GM23338 (cell line): ENCODE measurements at regions not wholly inside any gene's neighbourhood (a gene's known extent, or its start where the extent isn't known, plus 50 kb on each side); places are given as distances from the start of the nearest gene placed in this dataset.

ENCODE experiments used
- ATAC-seq: fragments of 200-7000 bp; cut with Tn5 transposase; 3 replicates; pipeline ENCODE4 v1.9.1; 2020
- DNase-seq: peaks from one replicate; pipeline ENCODE4 v3.0.0-alpha.2; 2015; ENCODE audit warnings: low spot score
- H2AFZ ChIP-seq: fragments of 200-600 bp; sonication (generic); 2 replicates; pipeline ENCODE4 v1.8.0; 2016; ENCODE audit warnings: antibody characterized with exemption, mild to moderate bottlenecking, moderate library complexity
- H3F3A ChIP-seq: fragments of 200-600 bp; sonication (generic); replicated peaks from 2 replicates; pipeline ENCODE4 v1.8.0; 2017; ENCODE audit warnings: antibody characterized with exemption, mixed run types, low read depth
- H3K27ac ChIP-seq: fragments of 200-600 bp; sonication (generic); 2 replicates; pipeline ENCODE4 v1.6.1; 2016; ENCODE audit warnings: low read depth
- H3K27me3 ChIP-seq: fragments of 200-600 bp; sonication (generic); 2 replicates; pipeline ENCODE4 v1.8.0; 2016; ENCODE audit warnings: mild to moderate bottlenecking, mixed run types, moderate library complexity; ENCODE audit not compliant: insufficient read depth
- H3K36me3 ChIP-seq: fragments of 200-600 bp; sonication (generic); 2 replicates; pipeline ENCODE4 v1.8.0; 2016; ENCODE audit warnings: mild to moderate bottlenecking; ENCODE audit not compliant: insufficient read depth
- H3K4me1 ChIP-seq: fragments of 200-600 bp; sonication (generic); 2 replicates; pipeline ENCODE4 v1.8.0; 2016; ENCODE audit warnings: mild to moderate bottlenecking, moderate library complexity; ENCODE audit not compliant: insufficient read depth
- H3K4me2 ChIP-seq: fragments of 200-600 bp; sonication (generic); 2 replicates; pipeline ENCODE4 v1.7.1; 2017; ENCODE audit warnings: mixed run types
- H3K4me3 ChIP-seq: fragments of 200-600 bp; sonication (generic); 2 replicates; pipeline ENCODE4 v1.6.1; 2016; ENCODE audit warnings: mixed run types
- H3K79me2 ChIP-seq: fragments of 200-600 bp; sonication (generic); replicated peaks from 2 replicates; pipeline ENCODE4 v1.8.0; 2017; ENCODE audit warnings: mild to moderate bottlenecking; ENCODE audit not compliant: insufficient read depth
- H3K9me2 ChIP-seq: fragments of 200-600 bp; sonication (generic); 2 replicates; pipeline ENCODE4 v1.8.0; 2017; ENCODE audit not compliant: insufficient read depth
- H4K20me1 ChIP-seq: fragments of 200-600 bp; sonication (generic); replicated peaks from 2 replicates; pipeline ENCODE4 v1.8.0; 2017; ENCODE audit warnings: mild to moderate bottlenecking; ENCODE audit not compliant: insufficient read depth
- H3K27ac Mint-ChIP-seq: 2 replicates; pipeline ENCODE4 v1.8.0; 2020; ENCODE audit warnings: inconsistent platforms, mild to moderate bottlenecking, moderate library complexity, mixed read lengths
- H3K27me3 Mint-ChIP-seq: 3 replicates; pipeline ENCODE4 v1.8.0; 2022; ENCODE audit warnings: low read depth, mild to moderate bottlenecking, moderate library complexity, mixed read lengths, inconsistent platforms; ENCODE audit not compliant: insufficient read depth, poor library complexity
- H3K36me3 Mint-ChIP-seq: 3 replicates; pipeline ENCODE4 v1.8.0; 2021; ENCODE audit warnings: low read depth, mild to moderate bottlenecking, inconsistent platforms, moderate library complexity, mixed read lengths
- H3K4me1 Mint-ChIP-seq: 3 replicates; pipeline ENCODE4 v1.8.0; 2020; ENCODE audit warnings: mild to moderate bottlenecking, inconsistent platforms, mixed read lengths
- H3K4me3 Mint-ChIP-seq: 3 replicates; pipeline ENCODE4 v1.8.0; 2021; ENCODE audit warnings: moderate library complexity, mild to moderate bottlenecking, inconsistent platforms, mixed read lengths
- H3K9me3 Mint-ChIP-seq: 3 replicates; pipeline ENCODE4 v1.8.0; 2020; ENCODE audit warnings: moderate library complexity, mild to moderate bottlenecking, inconsistent platforms, mixed read lengths
- CREB1 ChIP-seq: fragments of 250-450 bp; sonication (Bioruptor Pico); IDR thresholded peaks from 2 replicates; pipeline ENCODE4 v1.5.0; 2020; ENCODE audit warnings: low read depth, mild to moderate bottlenecking, moderate library complexity
- CTCF ChIP-seq, 2 experiments: fragments of 200-600 bp in 1 of 2; sonication (generic) in 1 of 2; conservative IDR thresholded peaks; 2 replicates each; pipeline versions ENCODE4 v1.5.1 to v1.6.1; 2016 to 2017; ENCODE audit warnings: antibody characterized with exemption in 2 of 2, low read depth in 2 of 2, mild to moderate bottlenecking in 2 of 2, moderate library complexity in 1 of 2
- JUNB ChIP-seq: IDR thresholded peaks from one replicate; pipeline ENCODE4 v1.6.1; 2016; ENCODE audit warnings: antibody characterized with exemption; ENCODE audit not compliant: unreplicated experiment
- POLR2AphosphoS5 ChIP-seq: IDR thresholded peaks from 2 replicates; pipeline ENCODE4 v1.6.1; 2016; ENCODE audit warnings: antibody characterized with exemption, low read depth
- ZNF114 ChIP-seq: fragments of 250-450 bp; sonication (Bioruptor Pico); IDR thresholded peaks from 2 replicates; pipeline ENCODE4 v1.5.0; 2020; ENCODE audit warnings: mild to moderate bottlenecking, moderate library complexity
- ZNF331 ChIP-seq: fragments of 250-450 bp; sonication (Bioruptor Pico); IDR thresholded peaks from 2 replicates; pipeline ENCODE4 v1.5.0; 2020; ENCODE audit warnings: low read depth, mild to moderate bottlenecking, moderate library complexity
- ZNF462 ChIP-seq: fragments of 250-450 bp; sonication (Bioruptor Pico); IDR thresholded peaks from 2 replicates; pipeline ENCODE4 v1.5.0; 2020; ENCODE audit warnings: mild to moderate bottlenecking, moderate library complexity

- TF ChIP-seq CTCF (conservative IDR thresholded peaks at IDR 0.05; ENCODE audit: low read depth in 2 of 2) (no peak), ZNF114 (CRISPR knock-in tag) (no peak), CREB1 (CRISPR knock-in tag) (no peak), ZNF331 (CRISPR knock-in tag) (no peak), POLR2AphosphoS5 (no peak), JUNB (no peak), ZNF462 (CRISPR knock-in tag) (no peak)
- Histone ChIP-seq H3K9me2 (peaks cover 3% of the 10 kb centered on the region), H3K79me2 (no peaks in the 10 kb centered on the region), H3K4me1 (no peaks in the 10 kb centered on the region; the same call in 1 of the 2 replicates), H2AFZ (no peak overlapping the region; the same call in 1 of the 2 replicates), H3K4me3 (no peak overlapping the region), H3K4me2 (no peak overlapping the region), H3K36me3 (no peaks in the 10 kb centered on the region), H3K27ac (no peak overlapping the region), H3F3A (no peaks in the 10 kb centered on the region), H4K20me1 (no peaks in the 10 kb centered on the region), H3K27me3 (no peaks in the 10 kb centered on the region)
- Mint-ChIP-seq H3K36me3 (no peaks in the 10 kb centered on the region), H3K27ac (no peak overlapping the region), H3K9me3 (no peaks in the 10 kb centered on the region), H3K4me1 (peaks cover 14% of the 10 kb centered on the region; the same call in 2 of the 3 replicates), H3K4me3 (no peak overlapping the region), H3K27me3 (no peaks in the 10 kb centered on the region)
- DNase-seq (no peak), ATAC-seq (no peak)
Measured at GRCh38 chr3:77718311-77718710, 678.4 kb downstream of the ROBO2 start.
